ENCODE measurements at regions not wholly inside any gene's neighbourhood (a gene's known extent, or its start where the extent isn't known, plus 50 kb on each side); places are given as distances from the start of the nearest gene placed in this dataset.

GRCh38 chr18:28766027-28766426 is 589.1 kb upstream of the CDH2 start:
- H3K79me2 ChIP-seq (ENCODE audit: control insufficient read depth, insufficient read depth, low read length), result no peaks in the 10 kb centered on the region
- no peak for DNase-seq (ENCODE audit: low read depth, low spot score)
- no peak overlapping the region for H3K27ac ChIP-seq (ENCODE audit: control insufficient read depth, insufficient read depth, low read length)
- peaks cover 4% of the 10 kb centered on the region for H3K4me1 ChIP-seq (ENCODE audit: control insufficient read depth, extremely low read depth, insufficient read depth, low read length)
- no peaks in the 10 kb centered on the region for H4K20me1 ChIP-seq (ENCODE audit: control insufficient read depth, extremely low read depth, insufficient read depth, low read length)
- no peaks in the 10 kb centered on the region for H3K27me3 ChIP-seq (ENCODE audit: control insufficient read depth, extremely low read depth, insufficient read depth, low read length)
- no peaks in the 10 kb centered on the region for H3K9me1 ChIP-seq (ENCODE audit: control insufficient read depth, extremely low read depth, insufficient read depth, low read length)
- no peaks in the 10 kb centered on the region for H3K36me3 ChIP-seq (ENCODE audit: control insufficient read depth in 2 of 2, extremely low read depth in 1 of 2, insufficient read depth in 2 of 2, low read length in 2 of 2)
- H3K4me2 ChIP-seq (ENCODE audit: control insufficient read depth, extremely low read depth, insufficient read depth, low read depth, low read length), result no peak overlapping the region
- dilution Hi-C loops (cut with MboI; ENCODE audit: extremely low pct_ligation_motif_present, low sequenced_read_pairs), result no loop called here
- H2AFZ ChIP-seq (ENCODE audit: control insufficient read depth, low read length), result no peak overlapping the region
- TF ChIP-seq, protein P1, sequence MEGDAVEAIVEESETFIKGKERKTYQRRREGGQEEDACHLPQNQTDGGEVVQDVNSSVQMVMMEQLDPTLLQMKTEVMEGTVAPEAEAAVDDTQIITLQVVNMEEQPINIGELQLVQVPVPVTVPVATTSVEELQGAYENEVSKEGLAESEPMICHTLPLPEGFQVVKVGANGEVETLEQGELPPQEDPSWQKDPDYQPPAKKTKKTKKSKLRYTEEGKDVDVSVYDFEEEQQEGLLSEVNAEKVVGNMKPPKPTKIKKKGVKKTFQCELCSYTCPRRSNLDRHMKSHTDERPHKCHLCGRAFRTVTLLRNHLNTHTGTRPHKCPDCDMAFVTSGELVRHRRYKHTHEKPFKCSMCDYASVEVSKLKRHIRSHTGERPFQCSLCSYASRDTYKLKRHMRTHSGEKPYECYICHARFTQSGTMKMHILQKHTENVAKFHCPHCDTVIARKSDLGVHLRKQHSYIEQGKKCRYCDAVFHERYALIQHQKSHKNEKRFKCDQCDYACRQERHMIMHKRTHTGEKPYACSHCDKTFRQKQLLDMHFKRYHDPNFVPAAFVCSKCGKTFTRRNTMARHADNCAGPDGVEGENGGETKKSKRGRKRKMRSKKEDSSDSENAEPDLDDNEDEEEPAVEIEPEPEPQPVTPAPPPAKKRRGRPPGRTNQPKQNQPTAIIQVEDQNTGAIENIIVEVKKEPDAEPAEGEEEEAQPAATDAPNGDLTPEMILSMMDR (optimal IDR thresholded peaks at IDR 0.05 in 1 of 3, IDR thresholded peaks at IDR 0.05 in 1 of 3, conservative IDR thresholded peaks at IDR 0.05 in 1 of 3; ENCODE audit: extremely low read depth in 1 of 3, insufficient read depth in 2 of 3, low read length in 3 of 3), result no peak
- no peak for TF ChIP-seq EZH2 (IDR thresholded peaks at IDR 0.05; ENCODE audit: low read length)
- FAIRE-seq, result no peak
- no peak overlapping the region for H3K4me3 ChIP-seq (ENCODE audit: control insufficient read depth in 2 of 3, extremely low read depth in 1 of 3, insufficient read depth in 2 of 3, low read depth in 1 of 3, low read length in 3 of 3)
- H3K9ac ChIP-seq (ENCODE audit: control insufficient read depth, extremely low read depth, insufficient read depth, low read length), result no peak overlapping the region
- H3K9me3 ChIP-seq (ENCODE audit: control insufficient read depth, low read depth, low read length), result no peaks in the 10 kb centered on the region

GRCh38 chr18:28760299-28760698 is 583.4 kb upstream of the CDH2 start:
- H3K9ac ChIP-seq (ENCODE audit: control insufficient read depth, extremely low read depth, insufficient read depth, low read length), result no peak overlapping the region
- H3K9me3 ChIP-seq (ENCODE audit: control insufficient read depth, low read depth, low read length), result no peaks in the 10 kb centered on the region
- no peaks in the 10 kb centered on the region for H3K27me3 ChIP-seq (ENCODE audit: control insufficient read depth, extremely low read depth, insufficient read depth, low read length)
- FAIRE-seq (no peak), DNase-seq (ENCODE audit: low read depth, low spot score) (no peak)
- H2AFZ ChIP-seq (ENCODE audit: control insufficient read depth, low read length), result no peak overlapping the region
- dilution Hi-C loops (cut with MboI; ENCODE audit: extremely low pct_ligation_motif_present, low sequenced_read_pairs), result no loop called here
- no peaks in the 10 kb centered on the region for H3K9me1 ChIP-seq (ENCODE audit: control insufficient read depth, extremely low read depth, insufficient read depth, low read length)
- H3K79me2 ChIP-seq (ENCODE audit: control insufficient read depth, insufficient read depth, low read length), result no peaks in the 10 kb centered on the region
- TF ChIP-seq EZH2 (IDR thresholded peaks at IDR 0.05; ENCODE audit: low read length), result no peak
- TF ChIP-seq, protein P1 (optimal IDR thresholded peaks at IDR 0.05 in 1 of 3, IDR thresholded peaks at IDR 0.05 in 1 of 3, conservative IDR thresholded peaks at IDR 0.05 in 1 of 3; ENCODE audit: extremely low read depth in 1 of 3, insufficient read depth in 2 of 3, low read length in 3 of 3), result no peak
- H3K4me3 ChIP-seq (ENCODE audit: control insufficient read depth in 2 of 3, extremely low read depth in 1 of 3, insufficient read depth in 2 of 3, low read depth in 1 of 3, low read length in 3 of 3), result no peak overlapping the region
- no peaks in the 10 kb centered on the region for H3K4me1 ChIP-seq (ENCODE audit: control insufficient read depth, extremely low read depth, insufficient read depth, low read length)
- H3K4me2 ChIP-seq (ENCODE audit: control insufficient read depth, extremely low read depth, insufficient read depth, low read depth, low read length), result no peak overlapping the region
- no peaks in the 10 kb centered on the region for H4K20me1 ChIP-seq (ENCODE audit: control insufficient read depth, extremely low read depth, insufficient read depth, low read length)
- H3K27ac ChIP-seq (ENCODE audit: control insufficient read depth, insufficient read depth, low read length), result no peak overlapping the region
- no peaks in the 10 kb centered on the region for H3K36me3 ChIP-seq (ENCODE audit: control insufficient read depth in 2 of 2, extremely low read depth in 1 of 2, insufficient read depth in 2 of 2, low read length in 2 of 2)

Data from keratinocyte (primary cell).